H9 (cell line): ENCODE measurements at regions not wholly inside any gene's neighbourhood (a gene's known extent, or its start where the extent isn't known, plus 50 kb on each side); places are given as distances from the start of the nearest gene placed in this dataset.

Source experiments
- DNase-seq: peaks from one replicate; pipeline ENCODE4 v3.0.0-alpha.2; 2017
- H2AFZ ChIP-seq: one replicate; pipeline ENCODE4 v1.6.1; 2013; ENCODE audit warnings: mild to moderate bottlenecking, low read length, control low read depth, moderate library complexity
- H2AK5ac ChIP-seq: 2 replicates; pipeline ENCODE4 v1.6.1; 2013; ENCODE audit warnings: low read length, control low read depth, mixed read lengths; ENCODE audit not compliant: insufficient read length
- H2BK120ac ChIP-seq: one replicate; pipeline ENCODE4 v1.6.1; 2013; ENCODE audit warnings: low read depth, mild to moderate bottlenecking, low read length, control low read depth, inconsistent platforms; ENCODE audit not compliant: poor library complexity, severe bottlenecking
- H2BK12ac ChIP-seq: 2 replicates; pipeline ENCODE4 v1.6.1; 2013; ENCODE audit warnings: low read length, control low read depth, mixed read lengths, low read depth; ENCODE audit not compliant: insufficient read length
- H2BK15ac ChIP-seq: 2 replicates; pipeline ENCODE4 v1.6.1; 2013; ENCODE audit warnings: low read depth, low read length, control low read depth
- H2BK20ac ChIP-seq: one replicate; pipeline ENCODE4 v1.6.1; 2013; ENCODE audit warnings: low read depth, mild to moderate bottlenecking, low read length, control low read depth, inconsistent platforms; ENCODE audit not compliant: poor library complexity, severe bottlenecking
- H2BK5ac ChIP-seq: 2 replicates; pipeline ENCODE4 v1.6.1; 2013; ENCODE audit warnings: low read length, control low read depth, mixed read lengths; ENCODE audit not compliant: insufficient read length
- H3K14ac ChIP-seq: 2 replicates; pipeline ENCODE4 v1.6.1; 2013; ENCODE audit warnings: low read length, control low read depth; ENCODE audit not compliant: insufficient read depth
- H3K18ac ChIP-seq: 2 replicates; pipeline ENCODE4 v1.6.1; 2013; ENCODE audit warnings: low read depth, mild to moderate bottlenecking, mixed read lengths, low read length, control low read depth; ENCODE audit not compliant: insufficient read length
- H3K23ac ChIP-seq: 2 replicates; pipeline ENCODE4 v1.6.1; 2013; ENCODE audit warnings: low read length, control low read depth, mixed read lengths, low read depth; ENCODE audit not compliant: insufficient read length
- H3K23me2 ChIP-seq: 2 replicates; pipeline ENCODE4 v1.6.1; 2013; ENCODE audit warnings: low read depth, mild to moderate bottlenecking, mixed read lengths, low read length, control low read depth; ENCODE audit not compliant: insufficient read length, poor library complexity, severe bottlenecking
- H3K27ac ChIP-seq: 2 replicates; pipeline ENCODE4 v1.5.1; 2013; ENCODE audit warnings: low read length, control low read depth, mixed read lengths, low read depth; ENCODE audit not compliant: insufficient read length
- H3K27me3 ChIP-seq: 2 replicates; pipeline ENCODE4 v1.6.1; 2013; ENCODE audit warnings: low read length, control low read depth, inconsistent platforms; ENCODE audit not compliant: insufficient read depth
- H3K4ac ChIP-seq: 2 replicates; pipeline ENCODE4 v1.6.1; 2013; ENCODE audit warnings: low read depth, mild to moderate bottlenecking, control low read depth, inconsistent platforms, low read length, moderate library complexity
- H3K4me1 ChIP-seq: 2 replicates; pipeline ENCODE4 v1.6.1; 2013; ENCODE audit warnings: low read length, control low read depth, inconsistent platforms; ENCODE audit not compliant: insufficient read depth
- H3K4me2 ChIP-seq: 2 replicates; pipeline ENCODE4 v1.6.1; 2013; ENCODE audit warnings: low read length, control low read depth, mixed read lengths; ENCODE audit not compliant: insufficient read length, insufficient read depth
- H3K56ac ChIP-seq: 2 replicates; pipeline ENCODE4 v1.6.1; 2013; ENCODE audit warnings: low read depth, mild to moderate bottlenecking, mixed read lengths, low read length, control low read depth; ENCODE audit not compliant: insufficient read length
- H3K79me1 ChIP-seq: 2 replicates; pipeline ENCODE4 v1.6.1; 2013; ENCODE audit warnings: low read depth, mild to moderate bottlenecking, moderate library complexity, low read length, control low read depth, inconsistent platforms; ENCODE audit not compliant: insufficient read depth, poor library complexity, severe bottlenecking
- H3K79me2 ChIP-seq: 2 replicates; pipeline ENCODE4 v1.6.1; 2013; ENCODE audit warnings: low read length, control low read depth, inconsistent platforms; ENCODE audit not compliant: insufficient read depth
- H3K9ac ChIP-seq: 2 replicates; pipeline ENCODE4 v1.6.1; 2013; ENCODE audit warnings: low read length, control low read depth, mixed read lengths; ENCODE audit not compliant: insufficient read length; ENCODE audit errors: extremely low read depth
- H3K9me3 ChIP-seq: one replicate; pipeline ENCODE4 v1.6.1; 2013; ENCODE audit warnings: low read depth, low read length, inconsistent platforms; ENCODE audit not compliant: control insufficient read depth
- H3T11ph ChIP-seq: one replicate; pipeline ENCODE4 v1.6.1; 2013; ENCODE audit warnings: mild to moderate bottlenecking, low read length, control low read depth, inconsistent platforms
- H4K20me1 ChIP-seq: one replicate; pipeline ENCODE4 v1.6.1; 2013; ENCODE audit not compliant: control insufficient read depth, insufficient read length, insufficient read depth
- H4K5ac ChIP-seq: 2 replicates; pipeline ENCODE4 v1.6.1; 2013; ENCODE audit warnings: low read depth, mild to moderate bottlenecking, mixed read lengths, low read length, control low read depth; ENCODE audit not compliant: insufficient read length
- H4K8ac ChIP-seq: replicated peaks from 2 replicates; pipeline ENCODE4 v1.6.1; 2013; ENCODE audit warnings: low read length, control low read depth, mixed read lengths, low read depth; ENCODE audit not compliant: insufficient read length
- H4K91ac ChIP-seq: 2 replicates; pipeline ENCODE4 v1.6.1; 2013; ENCODE audit warnings: low read depth, mild to moderate bottlenecking, moderate library complexity, mixed read lengths, low read length, control low read depth; ENCODE audit not compliant: insufficient read length
- H3K27ac Mint-ChIP-seq, 3 experiments: 2 replicates in 2 of 3; 3 replicates in 1 of 3; pipeline ENCODE4 v1.8.0; 2020 to 2021; ENCODE audit warnings: mixed read lengths in 3 of 3, mild to moderate bottlenecking in 1 of 3, moderate library complexity in 1 of 3
- H3K27me3 Mint-ChIP-seq: 2 replicates; pipeline ENCODE4 v1.8.0; 2021; ENCODE audit warnings: low read depth, mild to moderate bottlenecking, moderate library complexity, mixed read lengths
- H3K36me3 Mint-ChIP-seq, 3 experiments: 2 replicates in 2 of 3; 3 replicates in 1 of 3; pipeline ENCODE4 v1.8.0; 2020 to 2021; ENCODE audit warnings: low read depth in 3 of 3, mixed read lengths in 3 of 3; ENCODE audit not compliant: insufficient read depth in 1 of 3
- H3K4me1 Mint-ChIP-seq, 2 experiments: 2 replicates each; pipeline ENCODE4 v1.8.0; 2020; ENCODE audit warnings: mixed read lengths in 2 of 2
- H3K4me3 Mint-ChIP-seq, 2 experiments: 2 replicates in 1 of 2; 3 replicates in 1 of 2; pipeline ENCODE4 v1.8.0; 2020 to 2021; ENCODE audit warnings: mild to moderate bottlenecking in 2 of 2, mixed read lengths in 2 of 2, moderate library complexity in 1 of 2
- H3K9me3 Mint-ChIP-seq, 2 experiments: 2 replicates in 1 of 2; 3 replicates in 1 of 2; pipeline ENCODE4 v1.8.0; 2020; ENCODE audit warnings: mild to moderate bottlenecking in 2 of 2, mixed read lengths in 2 of 2, moderate library complexity in 1 of 2
- CTCF ChIP-seq: fragments of 200-600 bp; sonication (generic); conservative IDR thresholded peaks from 3 replicates; pipeline ENCODE4 v1.8.0; 2021; ENCODE audit warnings: antibody characterized with exemption, mild to moderate bottlenecking
- WGBS: extraction: QIAGEN DNeasy Blood & Tissue Kit; methylation state at CpG from one replicate; pipeline ENCODE4 v1.1.7; 2013; ENCODE audit warnings: missing lambda C conversion rate, low lambda C conversion rate, mixed read lengths; ENCODE audit not compliant: insufficient read length; ENCODE audit errors: extremely low coverage; 5-methylcytosine and 5-hydroxymethylcytosine counted together

DNA sequence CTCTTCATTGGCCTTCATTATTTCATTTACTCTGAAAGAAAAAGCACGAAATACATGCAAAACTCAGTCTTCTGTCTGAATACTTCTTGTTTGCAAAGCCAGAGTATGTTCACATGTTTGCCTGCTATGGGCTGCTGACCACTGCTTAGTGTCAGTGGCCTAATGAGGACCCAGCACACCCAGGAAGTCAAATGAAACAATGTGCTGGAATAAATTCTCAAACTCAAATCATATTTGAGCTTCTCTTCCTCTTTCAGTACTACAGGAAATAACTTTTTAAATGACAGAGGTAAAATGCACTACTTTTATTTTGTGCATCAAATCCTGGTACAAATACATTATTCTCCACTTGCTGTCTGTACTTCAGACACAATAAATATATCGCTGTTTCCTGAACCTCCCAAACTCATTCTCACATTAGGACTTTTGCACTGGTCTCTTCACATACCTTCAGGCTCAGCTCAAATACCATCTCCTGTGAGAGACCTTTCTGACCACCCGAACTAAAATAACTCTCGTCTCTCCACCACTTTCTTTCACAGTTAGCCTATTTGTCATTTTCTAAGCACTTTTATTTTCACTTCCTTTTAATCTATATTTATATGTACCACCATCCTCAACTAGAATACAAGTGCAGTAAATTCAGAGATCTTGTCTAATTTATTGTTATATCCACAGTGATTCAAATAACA, 176.8 kb downstream of the TUSC7 start:
- Histone ChIP-seq H4K8ac (no peak overlapping the region), H3K27ac (no peak overlapping the region), H4K91ac (no peak overlapping the region), H3K14ac (no peak overlapping the region), H4K20me1 (no peaks in the 10 kb centered on the region), H3K4ac (no peak overlapping the region), H3K56ac (no peak overlapping the region), H2AK5ac (no peak overlapping the region), H3K9ac (no peak overlapping the region), H2BK5ac (no peak overlapping the region), H3K79me1 (no peaks in the 10 kb centered on the region), H3K4me1 (no peaks in the 10 kb centered on the region), H3K4me2 (no peak overlapping the region), H3K23me2 (no peaks in the 10 kb centered on the region), H3K79me2 (no peaks in the 10 kb centered on the region), H3K23ac (no peak overlapping the region), H3T11ph (no peak overlapping the region), H2BK20ac (no peak overlapping the region), H2AFZ (no peak overlapping the region), H3K18ac (no peak overlapping the region), H2BK12ac (no peak overlapping the region), H4K5ac (no peak overlapping the region), H2BK15ac (no peak overlapping the region), H3K27me3 (no peaks in the 10 kb centered on the region), H2BK120ac (no peak overlapping the region), H3K9me3 (no peaks in the 10 kb centered on the region)
- Mint-ChIP-seq H3K27ac (no peak overlapping the region), H3K4me1 (no peaks in the 10 kb centered on the region), H3K36me3 (no peaks in the 10 kb centered on the region), H3K9me3 (no peaks in the 10 kb centered on the region), H3K27me3 (no peaks in the 10 kb centered on the region), H3K4me3 (no peak overlapping the region)
- no CpG with 5 or more reads among the region's 4 CpGs for WGBS
- DNase-seq: no peak
- no peak for TF ChIP-seq CTCF
